GM19467 (cell line): ENCODE measurements at regions not wholly inside any gene's neighbourhood (a gene's known extent, or its start where the extent isn't known, plus 50 kb on each side); places are given as distances from the start of the nearest gene placed in this dataset.
"Not testable (repeated sequence)": the region's sequence is repeated elsewhere in the genome, so short reads cannot be mapped to it uniquely, and the experiment has no call there.

ENCODE experiments used
- ATAC-seq: cut with Tn5 transposase; IDR thresholded peaks from one replicate; pipeline ENCODE4 v1.9.1; 2021; ENCODE audit warnings: mild to moderate bottlenecking, moderate library complexity; ENCODE audit not compliant: unreplicated experiment

DNA sequence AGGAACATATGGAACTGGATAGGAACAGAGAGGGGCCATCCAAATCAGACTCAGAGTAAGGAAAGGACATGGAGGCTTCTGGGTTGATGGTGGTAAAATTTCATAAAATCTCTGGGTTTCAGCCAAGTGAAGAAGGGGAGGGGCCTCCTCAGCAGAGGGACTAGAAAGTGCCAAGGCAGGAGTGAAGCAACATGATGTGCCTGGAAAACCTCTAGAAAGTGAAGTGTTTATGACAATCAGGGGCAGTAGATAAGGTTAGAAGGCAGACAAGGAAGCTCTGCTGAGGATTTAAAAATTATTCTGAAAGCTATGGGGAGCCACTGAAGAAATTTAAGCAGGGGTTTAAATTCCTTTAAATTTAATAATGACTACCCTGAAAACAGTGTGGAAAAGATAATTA lies 126.0 kb upstream of the TENT5A start:
- ATAC-seq = no peak

DNA sequence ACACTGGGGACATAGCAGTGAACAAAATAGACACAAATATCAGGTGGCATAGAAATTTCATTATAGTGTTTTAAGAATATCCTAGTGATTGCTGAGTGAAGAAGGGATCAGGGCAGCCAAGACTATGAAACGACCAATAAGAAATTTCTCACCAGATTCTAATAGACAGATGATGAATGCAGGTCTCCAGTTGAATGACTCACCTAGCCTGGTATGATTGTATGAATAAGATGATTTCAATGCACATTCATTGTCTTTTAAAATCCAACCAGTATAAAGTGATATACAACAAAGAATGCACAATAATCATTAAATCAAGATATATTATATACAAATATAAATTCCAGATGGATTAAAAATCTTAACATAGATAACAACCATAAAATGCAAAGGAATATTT lies 124.5 kb upstream of the TENT5A start:
- ATAC-seq = no peak

DNA sequence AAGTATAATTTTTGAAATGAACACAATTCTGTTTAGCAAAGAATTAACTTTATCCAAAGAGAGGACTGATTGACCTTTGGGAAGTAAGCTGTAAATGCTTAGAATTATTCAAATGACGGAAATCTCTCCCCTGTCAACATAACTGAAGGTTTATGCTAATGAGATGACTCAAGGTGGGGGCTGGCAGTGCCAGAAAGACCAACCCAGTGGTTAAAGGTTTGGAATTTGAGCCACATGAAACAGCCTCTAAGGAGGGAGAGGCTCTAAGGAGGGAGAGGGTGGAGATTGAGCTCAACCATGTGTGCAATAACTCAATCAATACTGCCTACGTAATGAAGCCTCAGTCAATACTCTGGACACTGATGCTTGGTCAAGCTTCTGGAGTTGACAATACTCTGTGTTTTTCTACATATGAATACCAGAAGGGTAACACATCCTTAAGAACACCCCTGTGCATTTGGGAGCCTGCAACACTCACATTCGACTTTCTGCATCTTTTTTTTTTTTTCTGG lies 123.4 kb upstream of the TENT5A start:
- ATAC-seq = no peak

DNA sequence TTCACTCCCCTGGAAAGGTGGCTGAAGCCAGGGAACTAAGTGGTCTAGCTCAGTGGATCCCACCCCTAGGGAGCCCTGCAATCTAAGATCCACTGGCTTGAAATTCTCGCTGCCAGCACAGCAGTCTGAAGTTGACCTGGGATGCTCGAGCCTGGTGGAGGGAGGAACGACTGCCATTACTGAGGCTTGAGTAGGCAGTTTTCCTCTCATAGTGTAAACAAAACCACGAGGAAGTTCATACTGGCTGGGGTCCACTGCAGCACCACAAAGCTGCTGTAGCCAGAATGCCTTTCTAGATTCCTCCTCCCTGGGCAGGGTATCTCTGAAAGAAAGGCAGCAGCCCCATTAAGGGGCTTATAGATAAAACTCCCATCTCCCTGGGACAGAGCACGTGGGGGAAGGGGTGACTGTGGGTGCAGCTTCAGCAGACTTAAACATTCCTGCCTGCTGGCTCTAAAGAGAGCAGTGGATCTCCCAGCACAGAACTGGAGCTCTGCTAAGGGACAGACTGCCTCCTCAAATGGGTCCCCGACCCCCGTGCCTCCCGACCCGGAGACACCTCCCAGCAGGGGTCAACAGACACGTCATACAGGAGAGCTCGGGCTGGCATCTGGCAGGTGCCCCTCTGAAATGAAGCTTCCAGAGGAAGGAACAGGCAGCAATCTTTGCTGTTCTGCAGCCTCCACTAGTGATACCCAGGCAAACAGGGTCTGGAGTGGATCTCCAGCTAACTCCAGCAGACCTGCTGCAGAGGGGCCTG lies 117.4 kb upstream of the TENT5A start:
- not testable (repeated sequence) for ATAC-seq

DNA sequence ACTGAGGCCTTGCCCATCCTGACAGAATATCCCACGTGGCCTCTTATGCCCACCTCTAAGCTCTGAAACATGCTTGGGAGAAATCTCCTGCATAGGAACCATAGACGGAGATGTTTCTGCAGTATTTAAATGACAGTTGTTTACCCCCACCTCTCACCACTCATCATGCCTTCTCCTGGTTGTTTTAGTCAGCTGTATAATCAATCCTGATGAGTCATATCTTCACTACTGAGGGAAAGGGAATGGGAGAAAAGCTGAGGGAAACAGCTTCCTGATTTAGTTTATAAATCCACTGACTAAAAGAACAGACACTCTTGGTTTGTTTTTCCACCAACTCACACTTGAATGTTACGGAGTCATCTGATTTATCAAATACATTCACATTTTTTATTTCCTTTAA lies 113.2 kb upstream of the TENT5A start:
- no peak for ATAC-seq

DNA sequence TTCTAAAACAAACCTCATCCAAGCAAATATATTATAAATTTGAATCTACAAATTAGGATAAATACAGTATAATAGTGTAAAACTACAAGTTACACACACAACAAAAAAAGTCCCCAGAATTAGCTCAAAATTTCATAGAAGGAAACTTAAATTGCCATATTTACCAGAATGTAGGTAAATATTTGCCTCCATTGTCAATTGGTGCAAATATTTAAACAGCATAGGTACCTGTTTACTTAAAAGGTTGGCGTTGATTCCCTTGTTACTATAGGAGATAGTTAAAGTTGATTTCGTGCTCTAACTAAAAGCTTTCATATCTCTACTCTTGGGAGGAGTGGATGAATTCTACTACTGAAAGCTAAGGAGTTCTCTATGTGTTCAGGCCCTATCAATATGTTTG lies 111.6 kb upstream of the TENT5A start:
- no peak for ATAC-seq

DNA sequence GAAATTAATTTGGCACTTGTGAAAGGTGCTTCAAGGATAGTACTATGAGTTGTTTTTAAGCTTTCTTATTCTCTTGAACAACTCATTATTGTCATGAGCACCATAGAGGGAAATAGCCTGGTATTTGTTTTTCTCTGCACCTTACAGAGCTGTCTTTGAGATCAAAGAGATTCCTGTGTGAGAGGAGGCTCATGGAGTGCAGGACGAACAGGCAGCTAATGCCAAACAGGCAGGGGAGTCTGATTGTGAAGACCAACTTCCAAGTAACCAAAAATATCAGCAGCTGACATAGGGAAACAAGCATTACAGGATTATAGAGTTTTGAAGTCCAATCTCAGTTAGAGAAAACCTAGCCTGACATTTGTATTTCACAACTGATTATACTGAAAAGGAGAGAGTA lies 110.6 kb upstream of the TENT5A start:
- ATAC-seq = no peak

DNA sequence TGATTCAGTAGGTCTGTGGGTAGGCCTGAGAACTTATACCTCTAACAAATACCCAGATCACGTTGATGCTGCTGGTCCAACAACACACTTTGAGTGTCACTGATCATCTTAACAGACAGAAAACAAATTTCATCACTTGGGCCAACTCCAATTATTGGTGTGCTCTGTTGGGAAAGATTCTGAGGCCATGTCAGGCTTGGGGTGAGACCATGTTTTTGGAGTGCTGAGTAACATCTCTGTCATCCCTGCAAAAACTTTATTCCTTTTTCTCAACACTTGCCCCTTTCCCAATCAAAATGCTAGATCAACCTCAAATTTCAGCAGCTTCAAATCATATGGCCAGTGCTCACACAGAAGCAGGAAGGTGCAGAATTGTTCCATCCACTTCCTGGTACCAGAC lies 108.8 kb upstream of the TENT5A start:
- no peak for ATAC-seq

DNA sequence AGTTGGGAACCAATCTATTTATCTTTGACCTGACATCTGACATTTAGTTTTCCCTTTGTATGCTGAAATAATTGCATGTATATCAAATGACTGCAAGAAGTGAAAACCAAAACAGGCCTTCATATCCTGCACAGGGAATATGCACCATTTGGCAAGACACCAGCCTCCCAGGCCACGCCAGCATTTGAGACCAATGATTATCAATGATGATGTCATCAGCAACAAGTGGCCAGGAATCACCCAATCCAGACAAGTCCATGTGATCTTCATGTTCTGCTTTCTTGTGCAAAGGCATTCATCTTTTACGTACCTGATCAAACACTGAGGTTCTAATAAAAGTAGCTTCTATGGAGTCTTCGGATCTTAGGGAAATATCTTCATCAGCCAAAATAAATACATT lies 107.4 kb upstream of the TENT5A start:
- no peak for ATAC-seq

DNA sequence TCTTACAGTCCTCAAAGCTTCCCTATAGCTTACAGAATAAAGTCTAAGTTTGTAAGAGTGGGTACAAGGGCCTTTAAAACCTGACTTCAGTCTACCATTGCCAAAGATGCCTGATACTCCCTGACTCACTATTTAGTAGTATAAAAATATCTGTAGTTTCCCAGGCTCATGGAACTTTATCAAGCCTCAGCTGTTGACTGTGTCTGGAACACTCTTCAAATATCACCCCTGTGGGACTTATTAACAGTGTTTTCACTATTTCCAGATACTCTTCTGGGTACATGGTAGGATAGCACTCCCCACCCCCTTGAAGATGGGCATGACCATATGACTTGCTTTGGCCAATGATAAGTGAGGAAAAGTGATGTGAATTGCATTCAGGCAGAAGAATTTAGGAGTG lies 105.3 kb upstream of the TENT5A start:
- ATAC-seq = no peak

DNA sequence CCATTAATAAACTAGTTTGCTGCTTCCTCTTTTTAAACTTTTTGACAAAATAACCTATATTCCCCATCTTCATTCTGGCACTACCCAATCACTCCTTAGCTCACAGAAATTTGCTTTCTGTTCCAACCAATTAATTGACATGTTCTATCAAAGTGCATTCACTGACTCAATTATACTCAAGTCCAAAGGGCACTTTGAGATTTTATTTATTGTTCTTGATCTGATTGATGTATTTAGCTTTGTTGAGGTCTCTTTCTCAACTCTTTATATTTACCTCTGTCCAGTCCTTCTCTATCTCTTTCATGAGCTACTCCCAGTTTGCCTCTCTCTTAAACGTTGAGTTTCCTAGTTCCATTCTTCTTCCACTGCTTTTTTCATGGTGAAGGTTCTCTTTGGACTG lies 104.4 kb upstream of the TENT5A start:
- ATAC-seq = no peak

DNA sequence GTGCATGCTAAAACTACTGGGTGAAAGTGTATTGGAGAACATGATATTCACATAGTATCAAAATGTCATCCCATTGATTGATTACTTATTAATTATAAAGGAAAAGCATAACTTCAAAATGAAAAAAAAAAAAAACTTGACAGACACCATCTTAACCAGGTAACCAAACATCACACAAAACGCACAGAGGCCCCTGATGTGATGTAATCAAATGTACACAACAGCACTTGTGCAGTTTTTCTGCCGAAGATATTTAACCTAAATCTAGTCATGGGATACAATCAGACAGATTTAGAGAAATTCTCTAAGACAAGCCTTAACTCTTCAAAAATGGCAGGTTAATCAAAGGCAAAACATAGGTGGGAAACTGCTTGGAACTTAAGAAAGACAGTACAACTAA lies 102.0 kb upstream of the TENT5A start:
- ATAC-seq = no peak

DNA sequence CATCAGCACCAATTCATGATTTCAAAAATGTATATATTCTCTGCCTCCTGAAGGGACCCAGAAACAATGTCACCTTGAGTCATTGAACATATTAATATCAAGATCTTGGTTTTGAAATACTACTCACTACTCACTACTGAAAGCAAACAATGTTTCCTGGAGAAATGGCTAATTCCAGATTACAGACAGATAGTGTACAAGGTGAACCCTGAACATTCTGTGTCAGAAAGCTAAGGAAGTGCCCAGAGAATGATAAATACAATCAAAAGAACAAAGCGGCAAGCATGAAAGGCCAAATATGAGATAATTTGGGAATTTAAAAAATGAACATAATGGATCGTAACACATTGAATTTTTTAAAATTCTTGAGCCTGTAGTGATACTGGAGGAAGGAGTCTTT lies 101.5 kb upstream of the TENT5A start:
- no peak for ATAC-seq

DNA sequence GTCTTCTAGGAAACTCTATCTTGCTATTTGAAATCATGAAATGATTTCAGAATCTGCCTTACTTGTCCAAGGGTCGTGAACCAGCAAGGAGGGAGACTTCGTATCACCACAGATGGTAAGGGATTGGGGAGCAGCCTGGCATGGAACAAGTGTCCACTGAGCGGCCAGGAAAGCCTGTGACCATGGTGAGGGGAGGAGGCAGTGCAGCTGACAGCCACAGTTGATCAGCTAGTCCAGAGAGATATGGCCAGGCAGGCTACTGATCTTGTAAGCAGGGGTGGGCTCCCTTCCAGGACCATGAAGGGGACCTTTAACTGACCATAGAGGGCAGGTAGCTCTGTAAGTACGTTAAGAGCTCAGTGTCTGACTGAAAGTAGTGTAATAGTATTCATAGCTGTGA lies 96.8 kb upstream of the TENT5A start:
- no peak for ATAC-seq

DNA sequence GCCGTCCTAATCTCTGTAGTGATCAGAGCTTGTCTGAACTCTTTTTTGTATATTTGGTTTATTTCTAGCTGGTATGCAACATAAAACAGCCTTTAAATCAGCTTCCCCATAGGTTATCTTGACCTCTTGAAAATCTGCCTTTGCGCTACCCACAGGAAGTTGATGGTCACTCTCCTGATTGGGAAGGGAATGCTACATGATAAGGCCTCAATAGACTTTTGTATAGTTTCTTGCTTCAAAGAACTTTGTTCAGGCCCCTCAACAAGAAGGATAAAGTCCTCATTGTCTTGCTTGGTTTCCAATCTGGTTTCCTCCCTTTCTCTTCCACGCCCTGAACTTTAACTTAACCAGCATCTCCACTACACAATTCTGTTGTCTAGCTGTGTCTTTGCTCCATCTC lies 95.4 kb upstream of the TENT5A start:
- ATAC-seq = no peak

DNA sequence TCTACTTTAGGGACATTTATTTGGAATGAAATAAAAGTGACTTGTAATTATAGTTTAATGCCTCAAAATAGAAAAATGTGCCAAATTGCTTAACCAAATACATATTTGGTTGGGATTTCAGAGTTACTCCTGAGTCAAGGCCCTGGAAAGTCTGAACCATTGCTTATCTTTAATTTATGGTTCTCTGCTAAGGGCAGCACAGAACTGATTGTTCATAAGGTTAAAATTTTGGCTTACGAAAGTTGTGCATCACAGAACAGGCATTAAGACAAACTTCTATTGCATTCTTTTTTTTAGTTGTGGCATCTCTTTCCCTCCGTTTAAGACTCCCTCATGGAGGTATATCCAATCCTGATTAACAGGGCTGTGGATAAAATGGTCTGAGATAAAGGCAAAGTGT lies 92.2 kb upstream of the TENT5A start:
- ATAC-seq = no peak

DNA sequence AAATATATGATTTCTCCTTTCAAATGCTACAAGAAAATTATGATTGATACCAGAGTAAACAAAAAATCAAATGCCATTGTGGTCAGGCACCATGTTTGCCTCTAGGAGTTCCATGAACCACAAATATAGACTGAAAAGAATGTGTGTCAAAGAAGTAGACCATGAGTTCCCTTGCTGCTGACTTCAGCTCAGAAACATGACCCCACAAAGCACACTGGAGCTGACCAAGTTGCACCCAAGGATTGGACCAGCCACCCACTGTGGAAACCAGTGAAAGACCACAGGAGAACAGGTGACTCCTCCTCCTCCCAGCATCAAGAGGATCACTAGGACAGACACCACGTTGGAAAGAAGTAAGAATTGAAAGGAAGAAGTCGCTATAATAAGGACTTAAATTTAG lies 90.8 kb upstream of the TENT5A start:
- ATAC-seq = no peak

DNA sequence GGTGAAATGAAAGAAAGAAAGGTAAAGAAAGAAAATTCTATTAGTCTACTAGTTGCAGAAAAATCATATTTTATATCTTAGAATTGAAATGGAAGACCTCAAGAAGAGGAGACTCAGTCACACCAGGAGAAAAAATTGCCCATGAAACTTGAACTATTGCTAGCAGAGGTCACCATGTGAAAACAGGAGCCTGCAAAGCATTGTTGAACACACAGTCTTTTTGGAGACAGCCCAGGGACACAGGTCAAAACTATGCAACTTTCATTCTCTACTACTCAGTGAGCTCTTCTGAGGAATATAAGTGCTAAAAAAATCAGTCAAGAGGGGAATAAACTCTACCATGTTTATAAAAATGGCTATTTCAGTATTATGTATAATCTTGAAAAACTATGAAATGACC lies 89.8 kb upstream of the TENT5A start:
- no peak for ATAC-seq

DNA sequence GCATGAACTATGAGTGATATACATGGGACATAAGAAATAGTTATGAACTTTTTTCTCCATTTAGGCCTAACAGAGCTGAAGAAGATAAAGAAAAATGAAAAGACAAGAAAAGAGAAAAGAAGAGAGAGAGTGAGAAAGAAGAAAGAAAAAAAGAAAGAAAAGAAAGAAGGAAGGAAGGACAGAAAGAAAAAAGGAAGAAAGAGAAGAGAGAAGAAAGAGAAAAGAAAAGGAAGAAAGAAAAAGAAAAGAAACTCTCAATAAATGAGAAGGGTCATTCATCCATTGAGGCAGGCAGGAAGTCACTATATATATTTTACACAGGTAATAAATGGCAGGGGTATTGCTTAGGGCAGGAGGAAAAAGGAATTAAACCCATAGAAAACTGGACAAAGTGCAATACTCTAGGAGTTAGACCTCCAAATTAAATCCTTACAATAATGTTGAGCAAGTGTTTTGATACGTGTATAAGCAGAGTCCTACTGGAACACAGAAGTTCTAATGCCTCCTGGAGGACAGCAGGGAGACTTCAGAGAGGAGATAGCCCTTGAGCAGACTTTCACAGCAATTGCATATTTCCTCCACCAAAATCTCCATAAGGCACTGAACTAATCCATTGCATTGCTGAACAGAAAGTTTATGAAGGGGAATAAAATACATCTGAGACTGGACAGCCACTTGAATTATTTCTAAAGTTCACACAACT lies 86.4 kb upstream of the TENT5A start:
- no peak for ATAC-seq

DNA sequence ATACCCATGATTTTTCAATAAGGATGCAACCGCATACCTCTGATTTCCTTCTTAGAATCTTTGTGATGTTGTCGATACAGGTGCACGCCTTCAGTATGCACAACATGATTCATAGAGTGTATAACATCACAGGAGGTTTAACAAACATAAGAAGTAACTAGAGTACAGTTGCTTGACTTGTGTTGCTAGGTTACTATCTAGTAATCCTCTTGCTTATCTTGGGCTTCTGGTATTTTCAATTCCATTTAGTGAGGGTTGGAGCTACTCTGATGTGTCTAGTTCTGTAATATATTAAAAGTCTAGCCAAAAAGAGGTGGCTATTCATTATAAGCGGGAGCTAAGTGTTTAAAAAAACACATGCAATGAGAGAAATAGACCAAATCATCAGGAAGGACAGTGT lies 85.5 kb upstream of the TENT5A start:
- ATAC-seq = no peak

DNA sequence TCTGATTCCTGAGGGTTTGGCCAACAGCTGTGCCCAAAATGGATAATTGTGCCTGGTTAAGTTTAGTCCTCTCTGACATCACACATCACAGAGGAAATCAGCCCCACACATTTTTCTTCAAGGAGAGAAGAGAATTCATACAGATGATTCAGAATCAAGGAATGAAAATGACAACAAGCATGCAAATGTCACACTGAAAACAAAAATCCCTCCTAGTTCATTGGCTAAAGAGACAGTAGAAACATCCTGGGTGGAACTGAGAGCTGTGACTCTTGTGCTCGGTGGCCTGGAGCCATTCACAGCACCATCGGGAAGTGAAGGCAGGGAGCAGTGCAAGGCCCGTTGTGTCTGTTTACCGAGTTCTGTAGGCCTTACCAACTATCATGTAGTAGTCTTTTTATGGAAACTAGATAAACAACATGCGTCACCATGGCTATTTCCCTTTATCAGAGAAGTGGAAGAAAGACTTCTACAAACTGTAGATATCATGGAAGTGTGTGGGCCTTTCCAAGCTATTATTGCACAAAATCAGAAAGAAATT lies 81.7 kb upstream of the TENT5A start:
- no peak for ATAC-seq

DNA sequence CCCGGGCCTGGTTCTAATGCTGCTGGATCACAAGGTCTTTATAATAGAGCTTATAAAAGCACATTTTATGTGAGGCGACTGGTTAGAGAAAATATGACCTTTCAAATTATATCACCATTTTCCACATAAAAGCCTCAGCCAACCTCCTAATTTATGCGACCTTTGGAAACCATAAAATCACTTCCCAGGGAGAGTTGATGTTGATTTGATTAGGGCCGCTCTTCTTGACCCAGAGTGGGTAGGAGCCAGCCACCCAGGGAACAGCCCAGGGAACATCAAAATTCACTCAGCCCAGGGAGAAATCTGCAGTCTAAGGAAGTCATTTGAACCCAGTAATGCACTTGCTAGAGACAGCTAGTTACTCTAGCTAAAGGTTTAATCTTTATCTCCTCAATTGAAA lies 79.8 kb upstream of the TENT5A start:
- ATAC-seq = no peak
